SH-SY5Y (cell line): ENCODE measurements at regions not wholly inside any gene's neighbourhood (a gene's known extent, or its start where the extent isn't known, plus 50 kb on each side); places are given as distances from the start of the nearest gene placed in this dataset.

Experiments
- GATA2 ChIP-seq: IDR thresholded peaks from 2 replicates; pipeline ENCODE4 v1.6.1; 2011; ENCODE audit warnings: mild to moderate bottlenecking, low read depth, low read length
- GATA3 ChIP-seq: IDR thresholded peaks from 2 replicates; pipeline ENCODE4 v1.6.1; 2011; ENCODE audit warnings: low read depth, mild to moderate bottlenecking, low read length, moderate library complexity

- TF ChIP-seq GATA2 (no peak), GATA3 (no peak)
Observed at GRCh38 chr6:146895772-146896061, 296.9 kb downstream of the ADGB start.
